GM23338 (cell line): ENCODE measurements at regions not wholly inside any gene's neighbourhood (a gene's known extent, or its start where the extent isn't known, plus 50 kb on each side); places are given as distances from the start of the nearest gene placed in this dataset.

Experiments used
- ATAC-seq: fragments of 200-7000 bp; cut with Tn5 transposase; 3 replicates; pipeline ENCODE4 v1.9.1; 2020
- DNase-seq: peaks from one replicate; pipeline ENCODE4 v3.0.0-alpha.2; 2015; ENCODE audit warnings: low spot score
- H2AFZ ChIP-seq: fragments of 200-600 bp; sonication (generic); 2 replicates; pipeline ENCODE4 v1.8.0; 2016; ENCODE audit warnings: antibody characterized with exemption, mild to moderate bottlenecking, moderate library complexity
- H3F3A ChIP-seq: fragments of 200-600 bp; sonication (generic); replicated peaks from 2 replicates; pipeline ENCODE4 v1.8.0; 2017; ENCODE audit warnings: antibody characterized with exemption, mixed run types, low read depth
- H3K27ac ChIP-seq: fragments of 200-600 bp; sonication (generic); 2 replicates; pipeline ENCODE4 v1.6.1; 2016; ENCODE audit warnings: low read depth
- H3K27me3 ChIP-seq: fragments of 200-600 bp; sonication (generic); 2 replicates; pipeline ENCODE4 v1.8.0; 2016; ENCODE audit warnings: mild to moderate bottlenecking, mixed run types, moderate library complexity; ENCODE audit not compliant: insufficient read depth
- H3K36me3 ChIP-seq: fragments of 200-600 bp; sonication (generic); 2 replicates; pipeline ENCODE4 v1.8.0; 2016; ENCODE audit warnings: mild to moderate bottlenecking; ENCODE audit not compliant: insufficient read depth
- H3K4me1 ChIP-seq: fragments of 200-600 bp; sonication (generic); 2 replicates; pipeline ENCODE4 v1.8.0; 2016; ENCODE audit warnings: mild to moderate bottlenecking, moderate library complexity; ENCODE audit not compliant: insufficient read depth
- H3K4me2 ChIP-seq: fragments of 200-600 bp; sonication (generic); 2 replicates; pipeline ENCODE4 v1.7.1; 2017; ENCODE audit warnings: mixed run types
- H3K4me3 ChIP-seq: fragments of 200-600 bp; sonication (generic); 2 replicates; pipeline ENCODE4 v1.6.1; 2016; ENCODE audit warnings: mixed run types
- H3K79me2 ChIP-seq: fragments of 200-600 bp; sonication (generic); replicated peaks from 2 replicates; pipeline ENCODE4 v1.8.0; 2017; ENCODE audit warnings: mild to moderate bottlenecking; ENCODE audit not compliant: insufficient read depth
- H3K9me2 ChIP-seq: fragments of 200-600 bp; sonication (generic); 2 replicates; pipeline ENCODE4 v1.8.0; 2017; ENCODE audit not compliant: insufficient read depth
- H4K20me1 ChIP-seq: fragments of 200-600 bp; sonication (generic); replicated peaks from 2 replicates; pipeline ENCODE4 v1.8.0; 2017; ENCODE audit warnings: mild to moderate bottlenecking; ENCODE audit not compliant: insufficient read depth
- H3K27ac Mint-ChIP-seq: 2 replicates; pipeline ENCODE4 v1.8.0; 2020; ENCODE audit warnings: inconsistent platforms, mild to moderate bottlenecking, moderate library complexity, mixed read lengths
- H3K27me3 Mint-ChIP-seq: 3 replicates; pipeline ENCODE4 v1.8.0; 2022; ENCODE audit warnings: low read depth, mild to moderate bottlenecking, moderate library complexity, mixed read lengths, inconsistent platforms; ENCODE audit not compliant: insufficient read depth, poor library complexity
- H3K36me3 Mint-ChIP-seq: 3 replicates; pipeline ENCODE4 v1.8.0; 2021; ENCODE audit warnings: low read depth, mild to moderate bottlenecking, inconsistent platforms, moderate library complexity, mixed read lengths
- H3K4me1 Mint-ChIP-seq: 3 replicates; pipeline ENCODE4 v1.8.0; 2020; ENCODE audit warnings: mild to moderate bottlenecking, inconsistent platforms, mixed read lengths
- H3K4me3 Mint-ChIP-seq: 3 replicates; pipeline ENCODE4 v1.8.0; 2021; ENCODE audit warnings: moderate library complexity, mild to moderate bottlenecking, inconsistent platforms, mixed read lengths
- H3K9me3 Mint-ChIP-seq: 3 replicates; pipeline ENCODE4 v1.8.0; 2020; ENCODE audit warnings: moderate library complexity, mild to moderate bottlenecking, inconsistent platforms, mixed read lengths
- CREB1 ChIP-seq: fragments of 250-450 bp; sonication (Bioruptor Pico); IDR thresholded peaks from 2 replicates; pipeline ENCODE4 v1.5.0; 2020; ENCODE audit warnings: low read depth, mild to moderate bottlenecking, moderate library complexity
- CTCF ChIP-seq, 2 experiments: fragments of 200-600 bp in 1 of 2; sonication (generic) in 1 of 2; conservative IDR thresholded peaks; 2 replicates each; pipeline versions ENCODE4 v1.5.1 to v1.6.1; 2016 to 2017; ENCODE audit warnings: antibody characterized with exemption in 2 of 2, low read depth in 2 of 2, mild to moderate bottlenecking in 2 of 2, moderate library complexity in 1 of 2
- ETS1 ChIP-seq: IDR thresholded peaks from 2 replicates; pipeline ENCODE4 v1.6.1; 2016; ENCODE audit warnings: antibody characterized with exemption
- EZH2 ChIP-seq: fragments of 200-600 bp; sonication (generic); IDR thresholded peaks from one replicate; pipeline ENCODE4 v1.8.0; 2017; ENCODE audit warnings: antibody characterized with exemption, mild to moderate bottlenecking, low read depth; ENCODE audit not compliant: unreplicated experiment
- EZH2phosphoT487 ChIP-seq: fragments of 200-600 bp; sonication (generic); IDR thresholded peaks from one replicate; pipeline ENCODE4 v1.8.1; 2018; ENCODE audit warnings: antibody characterized with exemption; ENCODE audit not compliant: unreplicated experiment
- JUNB ChIP-seq: IDR thresholded peaks from one replicate; pipeline ENCODE4 v1.6.1; 2016; ENCODE audit warnings: antibody characterized with exemption; ENCODE audit not compliant: unreplicated experiment
- NANOG ChIP-seq: IDR thresholded peaks from 2 replicates; pipeline ENCODE4 v1.6.1; 2016; ENCODE audit warnings: antibody characterized with exemption, borderline replicate concordance
- POLR2AphosphoS5 ChIP-seq: IDR thresholded peaks from 2 replicates; pipeline ENCODE4 v1.6.1; 2016; ENCODE audit warnings: antibody characterized with exemption, low read depth
- REST ChIP-seq: IDR thresholded peaks from one replicate; pipeline ENCODE4 v1.6.1; 2018; ENCODE audit warnings: antibody characterized with exemption; ENCODE audit not compliant: unreplicated experiment
- STAT1 ChIP-seq: IDR thresholded peaks from one replicate; pipeline ENCODE4 v1.6.1; 2016; ENCODE audit warnings: antibody characterized with exemption; ENCODE audit not compliant: unreplicated experiment
- ZNF114 ChIP-seq: fragments of 250-450 bp; sonication (Bioruptor Pico); IDR thresholded peaks from 2 replicates; pipeline ENCODE4 v1.5.0; 2020; ENCODE audit warnings: mild to moderate bottlenecking, moderate library complexity
- ZNF331 ChIP-seq: fragments of 250-450 bp; sonication (Bioruptor Pico); IDR thresholded peaks from 2 replicates; pipeline ENCODE4 v1.5.0; 2020; ENCODE audit warnings: low read depth, mild to moderate bottlenecking, moderate library complexity
- ZNF462 ChIP-seq: fragments of 250-450 bp; sonication (Bioruptor Pico); IDR thresholded peaks from 2 replicates; pipeline ENCODE4 v1.5.0; 2020; ENCODE audit warnings: mild to moderate bottlenecking, moderate library complexity

- TF ChIP-seq ZNF462 (CRISPR knock-in tag) (no peak), ZNF331 (CRISPR knock-in tag) (no peak), EZH2 (no peak), JUNB (no peak), ZNF114 (no peak)
These were observed 183.8 kb upstream of the INTU start (continued) for GRCh38 chr4:127448986-127449385.

GRCh38 chr4:127449449-127449848 lies 183.3 kb upstream of the INTU start:
- H3K4me3 ChIP-seq = no peak overlapping the region
- H3K9me2 ChIP-seq = peaks cover 4% of the 10 kb centered on the region; the same call in 1 of the 2 replicates
- H3F3A ChIP-seq = no peaks in the 10 kb centered on the region
- Mint-ChIP-seq H3K27me3 (no peaks in the 10 kb centered on the region), H3K36me3 (no peaks in the 10 kb centered on the region), H3K9me3 (no peaks in the 10 kb centered on the region), H3K4me1 (no peaks in the 10 kb centered on the region), H3K27ac (no peak overlapping the region), H3K4me3 (no peak overlapping the region)
- H3K27me3 ChIP-seq = no peaks in the 10 kb centered on the region
- DNase-seq (no peak), ATAC-seq (no peak)
- no peaks in the 10 kb centered on the region for H4K20me1 ChIP-seq
- H2AFZ ChIP-seq = no peak overlapping the region
- no peak overlapping the region for H3K27ac ChIP-seq
- no peaks in the 10 kb centered on the region for H3K79me2 ChIP-seq
- H3K4me1 ChIP-seq = no peaks in the 10 kb centered on the region
- H3K4me2 ChIP-seq = no peak overlapping the region
- no peaks in the 10 kb centered on the region for H3K36me3 ChIP-seq
- TF ChIP-seq CTCF (conservative IDR thresholded peaks at IDR 0.05; ENCODE audit: low read depth in 2 of 2) = no peak
- no peak for TF ChIP-seq REST
- TF ChIP-seq EZH2 = no peak
- TF ChIP-seq CREB1 = no peak
- TF ChIP-seq NANOG = no peak
- TF ChIP-seq ETS1 = no peak
- TF ChIP-seq ZNF114 = no peak
- TF ChIP-seq EZH2phosphoT487 = no peak
- TF ChIP-seq ZNF331 (CRISPR knock-in tag) = no peak
- TF ChIP-seq JUNB = no peak
- no peak for TF ChIP-seq STAT1
- no peak for TF ChIP-seq POLR2AphosphoS5
